T-cell (primary cell): ENCODE measurements at regions not wholly inside any gene's neighbourhood (a gene's known extent, or its start where the extent isn't known, plus 50 kb on each side); places are given as distances from the start of the nearest gene placed in this dataset.

ENCODE experiments used
- ATAC-seq, 4 experiments: fragments of 200-7000 bp in 3 of 4; fragments of 150-1000 bp in 1 of 4; cut with Tn5 transposase; replicated peaks in 1 of 4; 1 replicate in 3 of 4; 2 replicates in 1 of 4; pipeline ENCODE4 v1.10.0; 2021; ENCODE audit warnings: moderate library complexity in 3 of 4, mild to moderate bottlenecking in 2 of 4, moderate number of reproducible peaks in 1 of 4
- CTCF ChIA-PET, 2 donors: fragments of 300-600 bp; sonication (Branson Sonifier 250); formaldehyde crosslinking; loops; one replicate each; lab custom pipeline; 2022; ENCODE audit warnings: antibody characterized with exemption in 2 of 2; lab: Charles Lee
- POLR2A ChIA-PET, 2 donors: fragments of 300-600 bp; sonication (Branson Sonifier 250); formaldehyde crosslinking; loops; one replicate each; lab custom pipeline; 2022; ENCODE audit warnings: antibody characterized with exemption in 2 of 2; lab: Charles Lee
- DNase-seq, 35 experiments: peaks; one replicate each; pipeline versions ENCODE4 v3.0.0 to v3.0.0-alpha.2; 2013 to 2023
- H3K27ac ChIP-seq: one replicate; pipeline ENCODE4 v1.5.1; 2013; ENCODE audit warnings: low read length
- H3K27me3 ChIP-seq, 2 experiments: replicated peaks in 1 of 2; 1 replicate in 1 of 2; 2 replicates in 1 of 2; pipeline versions ENCODE4 v1.6.1 to v1.7.0; 2013; ENCODE audit warnings: low read length in 1 of 2, mixed read lengths in 1 of 2; ENCODE audit not compliant: control insufficient read depth in 2 of 2, insufficient read depth in 2 of 2; ENCODE audit errors: extremely low read depth in 1 of 2
- H3K36me3 ChIP-seq, 2 donors: 1 replicate in 1 of 2; 2 replicates in 1 of 2; pipeline versions ENCODE4 v1.6.1 to v1.7.0; 2013; ENCODE audit warnings: low read length in 1 of 2; ENCODE audit not compliant: control insufficient read depth in 2 of 2, insufficient read depth in 1 of 2; ENCODE audit errors: extremely low read depth in 1 of 2
- H3K4me1 ChIP-seq, 2 experiments: 1 replicate in 1 of 2; 2 replicates in 1 of 2; pipeline versions ENCODE4 v1.6.1 to v1.7.0; 2013; ENCODE audit warnings: low read length in 2 of 2, mixed read lengths in 1 of 2; ENCODE audit not compliant: insufficient read depth in 2 of 2, control insufficient read depth in 1 of 2; ENCODE audit errors: extremely low read depth in 1 of 2
- H3K4me3 ChIP-seq, 2 donors: 1 replicate in 1 of 2; 2 replicates in 1 of 2; pipeline versions ENCODE4 v1.5.1 to v1.7.0; 2013; ENCODE audit warnings: mild to moderate bottlenecking in 2 of 2, low read length in 1 of 2, moderate library complexity in 1 of 2; ENCODE audit not compliant: control insufficient read depth in 1 of 2; ENCODE audit errors: extremely low read depth in 1 of 2
- H3K9me3 ChIP-seq: 2 replicates; pipeline ENCODE4 v1.7.0; 2013
- H3K27ac Mint-ChIP-seq, 2 donors: one replicate each; pipeline ENCODE4 v1.8.0; 2020 to 2021; ENCODE audit warnings: mild to moderate bottlenecking in 2 of 2, mixed read lengths in 2 of 2
- H3K27me3 Mint-ChIP-seq, 2 donors: one replicate each; pipeline ENCODE4 v1.8.0; 2021 to 2022; ENCODE audit warnings: mixed read lengths in 2 of 2
- H3K36me3 Mint-ChIP-seq: one replicate; pipeline ENCODE4 v1.8.0; 2021; ENCODE audit warnings: mixed read lengths
- H3K4me1 Mint-ChIP-seq, 3 donors: one replicate each; pipeline ENCODE4 v1.8.0; 2020 to 2022; ENCODE audit warnings: mixed read lengths in 3 of 3, mild to moderate bottlenecking in 1 of 3
- H3K4me3 Mint-ChIP-seq, 3 donors: one replicate each; pipeline ENCODE4 v1.8.0; 2020 to 2022; ENCODE audit warnings: mild to moderate bottlenecking in 3 of 3, mixed read lengths in 3 of 3, moderate library complexity in 3 of 3
- H3K9me3 Mint-ChIP-seq, 3 donors: one replicate each; pipeline ENCODE4 v1.8.0; 2020 to 2022; ENCODE audit warnings: mixed read lengths in 3 of 3
- WGBS: methylation state at CpG from one replicate; pipeline ENCODE4 v1.1.5; 2013; ENCODE audit warnings: missing lambda C conversion rate; ENCODE audit not compliant: insufficient coverage; 5-methylcytosine and 5-hydroxymethylcytosine counted together

DNA sequence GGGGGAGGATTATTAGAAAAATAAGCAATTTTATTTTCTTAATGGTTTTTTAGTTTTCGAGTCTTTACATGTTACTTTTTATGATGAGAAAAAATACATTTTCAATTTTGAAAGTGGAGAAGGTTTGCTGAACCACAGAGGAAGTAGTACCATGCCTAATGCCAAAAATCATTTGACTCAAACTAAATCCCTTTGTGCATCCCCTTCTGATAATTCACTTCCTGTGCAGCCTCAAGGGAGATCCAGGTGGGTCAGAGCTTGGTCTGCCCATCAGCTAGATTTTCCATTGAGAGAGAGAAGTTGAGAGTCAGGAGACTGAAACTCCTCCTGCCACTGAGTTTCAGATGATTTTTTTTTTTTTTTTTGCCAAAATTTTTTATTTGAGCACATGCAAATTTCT, 571.7 kb downstream of the LIG4 start:
- no peaks in the 10 kb centered on the region for H3K9me3 ChIP-seq
- H3K9me3 Mint-ChIP-seq: peaks cover 0 to 8% (median 4%) of the 10 kb centered on the region in 3 donors
- no peaks in the 10 kb centered on the region for H3K4me1 Mint-ChIP-seq
- H3K36me3 ChIP-seq: no peaks in the 10 kb centered on the region
- no peak overlapping the region for H3K27ac Mint-ChIP-seq
- DNase-seq (no peak), ATAC-seq (no peak)
- H3K36me3 Mint-ChIP-seq: no peaks in the 10 kb centered on the region
- CTCF ChIA-PET: no interaction called here
- POLR2A ChIA-PET: no interaction called here
- WGBS: no CpG with 5 or more reads among the region's 1 CpG
- no peak overlapping the region for H3K4me3 ChIP-seq
- no peaks in the 10 kb centered on the region for H3K27me3 Mint-ChIP-seq
- no peaks in the 10 kb centered on the region for H3K4me1 ChIP-seq
- H3K4me3 Mint-ChIP-seq: no peak overlapping the region
- H3K27ac ChIP-seq: no peak overlapping the region
- no peaks in the 10 kb centered on the region for H3K27me3 ChIP-seq

DNA sequence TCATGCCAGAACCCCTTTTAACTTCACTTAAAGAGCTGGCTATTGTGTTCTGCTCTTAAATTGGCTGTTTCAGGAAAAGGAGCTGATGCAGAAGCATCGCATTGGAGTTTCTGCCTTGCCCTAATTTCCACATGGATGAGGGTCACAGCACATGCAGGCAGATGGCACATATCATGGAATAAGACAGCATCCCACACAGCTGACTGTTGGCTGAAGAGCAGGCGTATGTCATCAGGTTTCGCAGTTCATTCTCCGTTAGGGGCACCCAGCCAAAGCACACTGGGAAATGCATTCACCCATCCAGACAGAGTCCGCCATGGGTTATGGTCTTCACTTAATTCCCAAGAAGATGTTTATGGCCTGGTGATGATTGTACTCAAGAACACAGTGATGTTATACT, 572.5 kb downstream of the LIG4 start:
- no peak for DNase-seq
- Mint-ChIP-seq H3K4me3 (no peak overlapping the region), H3K36me3 (no peaks in the 10 kb centered on the region), H3K27me3 (no peaks in the 10 kb centered on the region), H3K9me3 (peaks cover 0 to 8% (median 4%) of the 10 kb centered on the region in 3 donors), H3K27ac (no peak overlapping the region), H3K4me1 (no peaks in the 10 kb centered on the region)
- Histone ChIP-seq H3K36me3 (no peaks in the 10 kb centered on the region), H3K4me3 (no peak overlapping the region), H3K27ac (no peak overlapping the region), H3K9me3 (no peaks in the 10 kb centered on the region), H3K4me1 (no peaks in the 10 kb centered on the region), H3K27me3 (no peaks in the 10 kb centered on the region)
- 88% methylated on average over 4 of the region's 5 CpGs for whole genome bisulfite sequencing
- no peak for ATAC-seq
- CTCF ChIA-PET: no interaction called here
- POLR2A ChIA-PET: no interaction called here

DNA sequence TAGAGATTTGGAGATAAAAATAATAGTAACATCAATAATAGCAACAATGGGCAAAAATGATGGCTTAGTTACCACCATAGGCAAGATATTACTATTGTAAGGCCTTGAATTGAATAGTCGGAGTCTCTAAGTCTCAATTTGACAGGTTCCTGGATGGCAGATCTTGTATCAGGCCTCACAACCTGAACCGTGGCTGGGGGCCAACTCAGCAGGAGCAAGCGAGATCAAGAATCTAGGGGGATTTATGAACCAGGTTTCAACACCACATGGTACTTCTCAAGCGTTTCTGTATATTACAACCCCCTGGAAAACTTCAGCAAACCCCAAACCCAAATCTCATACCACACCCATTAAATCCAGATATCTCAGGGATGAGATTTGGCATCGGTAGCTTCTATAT, 573.8 kb downstream of the LIG4 start:
- no peak overlapping the region for H3K27ac Mint-ChIP-seq
- H3K4me3 ChIP-seq: no peak overlapping the region
- H3K4me3 Mint-ChIP-seq: no peak overlapping the region
- H3K36me3 Mint-ChIP-seq: no peaks in the 10 kb centered on the region
- no peak for DNase-seq
- no peaks in the 10 kb centered on the region for H3K4me1 Mint-ChIP-seq
- CTCF ChIA-PET: no interaction called here
- no peak overlapping the region for H3K27ac ChIP-seq
- POLR2A ChIA-PET: no interaction called here
- no peak for ATAC-seq
- no peaks in the 10 kb centered on the region for H3K36me3 ChIP-seq
- H3K27me3 Mint-ChIP-seq: no peaks in the 10 kb centered on the region
- no peaks in the 10 kb centered on the region for H3K9me3 ChIP-seq
- peaks cover 0 to 8% (median 4%) of the 10 kb centered on the region in 3 donors for H3K9me3 Mint-ChIP-seq
- 68% methylated on average over 3 of the region's 5 CpGs for WGBS
- no peaks in the 10 kb centered on the region for H3K27me3 ChIP-seq
- no peaks in the 10 kb centered on the region for H3K4me1 ChIP-seq

DNA sequence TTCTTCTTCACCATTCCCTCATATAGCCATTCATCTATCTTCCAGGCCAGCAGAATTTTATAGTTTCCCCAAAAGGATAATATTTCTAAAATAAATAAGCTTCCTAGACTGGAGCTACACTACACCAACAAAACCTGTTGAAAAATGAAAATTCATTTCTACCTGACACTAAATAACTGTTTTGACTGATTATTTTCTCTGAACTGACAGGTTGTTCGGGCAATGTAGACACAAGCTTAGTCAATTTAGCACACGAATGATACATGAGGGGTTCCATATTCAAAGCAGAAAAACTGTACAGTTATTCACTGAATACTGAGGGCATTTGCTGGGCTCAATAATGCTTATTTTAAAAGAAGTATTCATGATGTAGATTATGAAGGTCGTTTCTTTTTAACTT, 589.7 kb downstream of the LIG4 start:
- Mint-ChIP-seq H3K4me3 (no peak overlapping the region), H3K27me3 (no peaks in the 10 kb centered on the region), H3K27ac (no peak overlapping the region), H3K9me3 (no peaks in the 10 kb centered on the region), H3K36me3 (no peaks in the 10 kb centered on the region), H3K4me1 (no peaks in the 10 kb centered on the region)
- no peak for DNase-seq
- no peaks in the 10 kb centered on the region for H3K36me3 ChIP-seq
- POLR2A ChIA-PET: no interaction called here
- no peaks in the 10 kb centered on the region for H3K4me1 ChIP-seq
- no peak overlapping the region for H3K27ac ChIP-seq
- no peak overlapping the region for H3K4me3 ChIP-seq
- no CpG with 5 or more reads among the region's 3 CpGs for WGBS
- CTCF ChIA-PET: no interaction called here
- ATAC-seq: no peak
- H3K9me3 ChIP-seq: no peaks in the 10 kb centered on the region
- H3K27me3 ChIP-seq: no peaks in the 10 kb centered on the region

DNA sequence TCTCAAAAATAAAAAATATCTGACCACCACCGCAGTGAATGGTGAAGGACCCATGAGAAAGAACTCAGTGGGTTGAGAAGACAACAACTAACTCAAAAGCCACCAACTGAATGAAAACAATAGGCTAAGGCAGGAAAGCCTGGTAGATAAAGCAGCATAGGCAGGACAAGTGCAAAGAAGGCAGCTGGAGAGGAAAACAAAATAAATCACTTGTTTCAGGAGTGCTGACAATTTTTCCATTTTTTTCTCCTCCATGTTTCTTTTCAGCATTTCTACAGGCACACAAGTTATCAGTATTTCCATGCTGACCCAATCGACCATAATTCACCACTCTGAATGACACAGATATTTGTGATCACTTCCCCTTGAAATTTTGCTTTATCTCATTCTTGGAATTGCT, 597.8 kb downstream of the LIG4 start:
- Mint-ChIP-seq H3K9me3 (peaks cover 0 to 10% (median 8%) of the 10 kb centered on the region in 3 donors), H3K4me1 (no peaks in the 10 kb centered on the region), H3K36me3 (no peaks in the 10 kb centered on the region), H3K4me3 (no peak overlapping the region), H3K27me3 (no peaks in the 10 kb centered on the region), H3K27ac (no peak overlapping the region)
- Histone ChIP-seq H3K4me1 (no peaks in the 10 kb centered on the region), H3K27me3 (no peaks in the 10 kb centered on the region), H3K36me3 (no peaks in the 10 kb centered on the region), H3K27ac (no peak overlapping the region), H3K4me3 (no peak overlapping the region), H3K9me3 (no peaks in the 10 kb centered on the region)
- DNase-seq: no peak
- WGBS: no CpG with 5 or more reads among the region's 2 CpGs
- POLR2A ChIA-PET: no interaction called here
- no peak for ATAC-seq
- CTCF ChIA-PET: no interaction called here

DNA sequence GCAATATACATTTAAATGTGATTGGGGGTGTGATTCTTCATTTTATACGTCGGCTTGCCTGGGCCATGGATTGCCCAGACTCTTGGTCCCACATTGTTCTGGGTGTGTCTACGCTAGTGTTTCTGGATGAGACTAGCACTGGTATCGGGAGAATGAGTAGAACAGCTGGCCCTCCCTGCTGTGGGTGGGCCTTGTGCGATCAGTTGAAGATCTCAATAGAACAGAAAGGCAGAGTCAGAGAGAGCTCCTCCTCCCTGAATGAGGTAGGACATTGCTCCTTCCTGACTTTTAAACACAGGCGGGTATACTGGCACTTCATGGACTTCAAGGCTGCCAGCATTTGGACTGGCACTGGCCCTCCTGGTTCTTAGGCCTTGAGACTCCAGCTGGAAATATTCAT, 603.0 kb downstream of the LIG4 start:
- Histone ChIP-seq H3K27me3 (no peaks in the 10 kb centered on the region), H3K27ac (no peak overlapping the region), H3K9me3 (no peaks in the 10 kb centered on the region), H3K4me3 (no peak overlapping the region), H3K4me1 (no peaks in the 10 kb centered on the region), H3K36me3 (no peaks in the 10 kb centered on the region)
- 75% methylated on average over 6 of the region's 6 CpGs for WGBS
- no peaks in the 10 kb centered on the region for H3K4me1 Mint-ChIP-seq
- POLR2A ChIA-PET: no interaction called here
- H3K27me3 Mint-ChIP-seq: no peaks in the 10 kb centered on the region
- no peak overlapping the region for H3K27ac Mint-ChIP-seq
- ATAC-seq: no peak
- CTCF ChIA-PET: no interaction called here
- no peak overlapping the region for H3K4me3 Mint-ChIP-seq
- DNase-seq: no peak
- H3K9me3 Mint-ChIP-seq: peaks cover 6 to 12% (median 9%) of the 10 kb centered on the region in 3 donors
- no peaks in the 10 kb centered on the region for H3K36me3 Mint-ChIP-seq

DNA sequence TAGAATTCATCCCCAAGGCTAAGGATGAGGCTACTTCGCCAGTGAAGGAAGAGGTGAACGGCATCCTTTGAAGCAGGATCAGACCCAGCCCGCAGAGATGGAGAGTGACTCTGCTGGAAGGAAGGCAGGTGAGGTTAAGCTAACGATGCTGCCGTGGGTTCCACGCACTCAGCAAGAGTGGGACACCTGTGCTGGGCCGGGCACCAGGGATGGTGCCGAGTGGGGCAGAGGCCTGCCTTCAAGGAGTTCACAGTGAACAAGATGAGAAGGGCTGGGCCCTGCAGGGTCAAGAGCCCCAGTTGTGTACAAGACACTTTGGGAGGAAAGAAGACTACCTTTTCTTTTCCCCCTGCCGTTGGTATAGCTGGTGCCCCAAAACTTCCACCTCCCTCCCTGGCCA, 606.6 kb downstream of the LIG4 start:
- no peak for ATAC-seq

More for the DNA sequence above, 606.6 kb downstream of the LIG4 start:
- CTCF ChIA-PET: no interaction called here
- no peaks in the 10 kb centered on the region for H3K9me3 ChIP-seq
- POLR2A ChIA-PET: no interaction called here
- H3K4me3 ChIP-seq: no peak overlapping the region
- H3K27ac Mint-ChIP-seq: no peak overlapping the region
- peaks cover 6 to 12% (median 6%) of the 10 kb centered on the region in 3 donors for H3K9me3 Mint-ChIP-seq
- WGBS: 91% methylated on average over 8 of the region's 9 CpGs
- DNase-seq: no peak
- no peaks in the 10 kb centered on the region for H3K27me3 Mint-ChIP-seq
- H3K27ac ChIP-seq: no peak overlapping the region
- H3K36me3 Mint-ChIP-seq: no peaks in the 10 kb centered on the region
- no peak overlapping the region for H3K4me3 Mint-ChIP-seq
- H3K27me3 ChIP-seq: no peaks in the 10 kb centered on the region
- H3K4me1 ChIP-seq: no peaks in the 10 kb centered on the region
- no peaks in the 10 kb centered on the region for H3K4me1 Mint-ChIP-seq
- H3K36me3 ChIP-seq: no peaks in the 10 kb centered on the region
